ENCODE measurements at regions not wholly inside any gene's neighbourhood (a gene's known extent, or its start where the extent isn't known, plus 50 kb on each side); places are given as distances from the start of the nearest gene placed in this dataset.

- TF ChIP-seq CTCF (IDR thresholded peaks at IDR 0.05) (no peak), POLR2A (IDR thresholded peaks at IDR 0.05) (no peak)
Observed at GRCh38 chr14:100979780-100980179, 76.3 kb upstream of the RTL1 start.
